ENCODE measurements at regions not wholly inside any gene's neighbourhood (a gene's known extent, or its start where the extent isn't known, plus 50 kb on each side); places are given as distances from the start of the nearest gene placed in this dataset.

DNA sequence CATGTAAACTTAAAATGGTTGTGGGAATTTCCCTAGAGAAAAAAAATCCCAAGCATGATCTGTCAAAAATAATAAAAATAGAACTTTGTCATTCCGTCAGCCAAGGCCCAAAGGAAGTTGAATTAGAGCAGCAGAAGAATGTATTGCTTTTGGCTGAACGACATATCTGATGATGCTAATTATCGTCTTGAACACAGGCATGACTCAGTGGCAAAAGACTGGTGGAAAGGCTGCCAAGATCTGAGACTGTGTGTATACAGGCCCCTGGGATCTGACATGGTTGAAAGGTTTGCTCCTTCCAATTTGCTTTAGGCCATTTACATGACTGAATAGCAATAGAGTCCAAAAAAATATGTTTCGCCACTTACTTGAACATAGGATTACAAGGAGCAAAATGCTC, 1057.1 kb upstream of the CRIM1 start:
- no peak overlapping the region for H3K27ac Mint-ChIP-seq (ENCODE audit: unreplicated experiment)

DNA sequence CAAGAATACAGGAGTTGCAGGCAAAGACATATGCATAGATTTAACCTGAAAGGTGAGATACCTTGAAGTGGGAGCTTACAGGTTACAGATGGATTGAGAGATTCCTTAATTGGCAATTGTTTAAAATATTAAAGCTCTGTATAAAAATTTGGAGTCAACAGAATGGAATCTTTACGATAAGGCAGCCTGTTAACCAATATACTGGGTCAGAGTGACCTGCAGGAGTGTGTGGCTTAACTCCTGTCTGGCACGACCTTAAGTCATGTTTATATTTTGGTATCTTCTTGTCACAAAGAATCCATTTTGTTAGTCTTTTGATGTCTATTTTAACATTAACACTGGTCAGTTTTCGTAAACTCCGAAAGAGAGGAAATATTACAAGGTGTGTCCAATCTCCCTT, 1058.2 kb upstream of the CRIM1 start:
- Histone ChIP-seq H3K27ac (ENCODE audit: low read depth, low read length) (no peak overlapping the region), H4K20me1 (ENCODE audit: insufficient read depth, low read length) (no peaks in the 10 kb centered on the region), H3K4me3 (ENCODE audit: insufficient read depth, low read depth, low read length) (no peak overlapping the region), H3K79me2 (ENCODE audit: insufficient read depth, low read length) (no peaks in the 10 kb centered on the region), H3K4me1 (ENCODE audit: insufficient read depth, low read length) (no peaks in the 10 kb centered on the region), H2AFZ (ENCODE audit: low read depth, low read length) (no peak overlapping the region), H3K9me3 (ENCODE audit: insufficient read depth, low read depth, low read length) (no peaks in the 10 kb centered on the region), H3K9ac (ENCODE audit: low read length) (no peak overlapping the region), H3K36me3 (ENCODE audit: insufficient read depth, low read length) (no peaks in the 10 kb centered on the region), H3K4me2 (ENCODE audit: low read length) (no peak overlapping the region), H3K27me3 (ENCODE audit: insufficient read depth, low read length) (no peaks in the 10 kb centered on the region)
- Mint-ChIP-seq H3K4me1 (ENCODE audit: low read depth, unreplicated experiment) (peaks cover 3% of the 10 kb centered on the region), H3K27me3 (ENCODE audit: low read depth, unreplicated experiment) (no peaks in the 10 kb centered on the region), H3K9me3 (ENCODE audit: unreplicated experiment) (no peaks in the 10 kb centered on the region), H3K4me3 (ENCODE audit: unreplicated experiment) (no peak overlapping the region), H3K27ac (ENCODE audit: unreplicated experiment) (no peak overlapping the region), H3K36me3 (ENCODE audit: low read depth, unreplicated experiment) (no peaks in the 10 kb centered on the region)
- FAIRE-seq (no peak), DNase-seq (ENCODE audit: low read depth) (no peak)
- no peak for TF ChIP-seq EZH2 (IDR thresholded peaks at IDR 0.05; ENCODE audit: insufficient read depth, low read length)
- TF ChIP-seq, protein P1, sequence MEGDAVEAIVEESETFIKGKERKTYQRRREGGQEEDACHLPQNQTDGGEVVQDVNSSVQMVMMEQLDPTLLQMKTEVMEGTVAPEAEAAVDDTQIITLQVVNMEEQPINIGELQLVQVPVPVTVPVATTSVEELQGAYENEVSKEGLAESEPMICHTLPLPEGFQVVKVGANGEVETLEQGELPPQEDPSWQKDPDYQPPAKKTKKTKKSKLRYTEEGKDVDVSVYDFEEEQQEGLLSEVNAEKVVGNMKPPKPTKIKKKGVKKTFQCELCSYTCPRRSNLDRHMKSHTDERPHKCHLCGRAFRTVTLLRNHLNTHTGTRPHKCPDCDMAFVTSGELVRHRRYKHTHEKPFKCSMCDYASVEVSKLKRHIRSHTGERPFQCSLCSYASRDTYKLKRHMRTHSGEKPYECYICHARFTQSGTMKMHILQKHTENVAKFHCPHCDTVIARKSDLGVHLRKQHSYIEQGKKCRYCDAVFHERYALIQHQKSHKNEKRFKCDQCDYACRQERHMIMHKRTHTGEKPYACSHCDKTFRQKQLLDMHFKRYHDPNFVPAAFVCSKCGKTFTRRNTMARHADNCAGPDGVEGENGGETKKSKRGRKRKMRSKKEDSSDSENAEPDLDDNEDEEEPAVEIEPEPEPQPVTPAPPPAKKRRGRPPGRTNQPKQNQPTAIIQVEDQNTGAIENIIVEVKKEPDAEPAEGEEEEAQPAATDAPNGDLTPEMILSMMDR (IDR thresholded peaks at IDR 0.05; ENCODE audit: insufficient read depth, low read depth, low read length), result no peak

More for the DNA sequence above, 1057.1 kb upstream of the CRIM1 start:
- Histone ChIP-seq H3K27me3 (ENCODE audit: insufficient read depth, low read length) (no peaks in the 10 kb centered on the region), H4K20me1 (ENCODE audit: insufficient read depth, low read length) (no peaks in the 10 kb centered on the region), H3K27ac (ENCODE audit: low read depth, low read length) (peak overlapping the region; percentile 61), H2AFZ (ENCODE audit: low read depth, low read length) (no peak overlapping the region), H3K4me2 (ENCODE audit: low read length) (peak overlapping the region; percentile 14), H3K4me3 (ENCODE audit: insufficient read depth, low read depth, low read length) (no peak overlapping the region), H3K4me1 (ENCODE audit: insufficient read depth, low read length) (no peaks in the 10 kb centered on the region), H3K9ac (ENCODE audit: low read length) (no peak overlapping the region), H3K36me3 (ENCODE audit: insufficient read depth, low read length) (no peaks in the 10 kb centered on the region), H3K79me2 (ENCODE audit: insufficient read depth, low read length) (no peaks in the 10 kb centered on the region), H3K9me3 (ENCODE audit: insufficient read depth, low read depth, low read length) (no peaks in the 10 kb centered on the region)
- no peaks in the 10 kb centered on the region for H3K27me3 Mint-ChIP-seq (ENCODE audit: low read depth, unreplicated experiment)
- H3K36me3 Mint-ChIP-seq (ENCODE audit: low read depth, unreplicated experiment), result no peaks in the 10 kb centered on the region
- no peak for FAIRE-seq
- no peak overlapping the region for H3K4me3 Mint-ChIP-seq (ENCODE audit: unreplicated experiment)
- H3K9me3 Mint-ChIP-seq (ENCODE audit: unreplicated experiment), result no peaks in the 10 kb centered on the region
- no peak for TF ChIP-seq EZH2 (IDR thresholded peaks at IDR 0.05; ENCODE audit: insufficient read depth, low read length)
- TF ChIP-seq, protein P1 (IDR thresholded peaks at IDR 0.05; ENCODE audit: insufficient read depth, low read depth, low read length), result no peak
- H3K4me1 Mint-ChIP-seq (ENCODE audit: low read depth, unreplicated experiment), result peaks cover 3% of the 10 kb centered on the region
- DNase-seq (ENCODE audit: low read depth), result peak; percentile 90

DNA sequence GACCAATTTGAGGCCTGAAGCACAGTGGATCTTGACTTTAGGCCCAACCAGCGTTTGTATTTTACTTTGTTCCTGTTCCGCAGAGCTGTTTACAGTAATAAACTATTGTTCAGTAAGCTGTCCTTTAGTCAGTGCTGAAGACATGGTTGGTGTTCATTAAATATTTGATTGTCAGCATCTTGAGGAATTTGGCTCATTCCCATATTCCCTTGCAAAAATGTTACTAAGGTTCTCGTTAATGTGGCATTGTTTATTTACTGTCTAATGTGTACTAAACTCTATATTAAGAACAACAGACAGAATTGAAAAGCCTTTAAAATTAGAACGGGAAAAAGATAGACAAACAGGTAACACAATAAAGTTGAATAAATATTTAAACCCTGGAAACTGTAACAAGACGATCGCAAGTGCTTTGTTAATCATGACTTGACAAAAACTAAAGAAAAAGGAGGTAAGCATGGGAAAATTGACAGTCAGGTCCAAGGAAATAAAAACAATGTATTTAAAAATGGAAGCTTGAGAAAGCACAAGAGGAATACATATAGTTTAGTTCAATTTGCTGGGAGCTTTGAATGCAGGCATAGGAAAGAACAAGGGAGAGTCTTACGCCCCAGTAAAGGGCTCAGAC, 1060.8 kb upstream of the CRIM1 start:
- Histone ChIP-seq H3K9me3 (ENCODE audit: insufficient read depth, low read depth, low read length) (no peaks in the 10 kb centered on the region), H3K27ac (ENCODE audit: low read depth, low read length) (no peak overlapping the region), H3K9ac (ENCODE audit: low read length) (no peak overlapping the region), H4K20me1 (ENCODE audit: insufficient read depth, low read length) (no peaks in the 10 kb centered on the region), H3K36me3 (ENCODE audit: insufficient read depth, low read length) (no peaks in the 10 kb centered on the region), H2AFZ (ENCODE audit: low read depth, low read length) (no peak overlapping the region), H3K4me1 (ENCODE audit: insufficient read depth, low read length) (no peaks in the 10 kb centered on the region), H3K27me3 (ENCODE audit: insufficient read depth, low read length) (no peaks in the 10 kb centered on the region), H3K79me2 (ENCODE audit: insufficient read depth, low read length) (no peaks in the 10 kb centered on the region), H3K4me2 (ENCODE audit: low read length) (no peak overlapping the region), H3K4me3 (ENCODE audit: insufficient read depth, low read depth, low read length) (no peak overlapping the region)
- Mint-ChIP-seq H3K9me3 (ENCODE audit: unreplicated experiment) (no peaks in the 10 kb centered on the region), H3K4me3 (ENCODE audit: unreplicated experiment) (no peak overlapping the region), H3K36me3 (ENCODE audit: low read depth, unreplicated experiment) (no peaks in the 10 kb centered on the region), H3K27ac (ENCODE audit: unreplicated experiment) (no peak overlapping the region), H3K4me1 (ENCODE audit: low read depth, unreplicated experiment) (peaks cover 5% of the 10 kb centered on the region), H3K27me3 (ENCODE audit: low read depth, unreplicated experiment) (peaks cover 3% of the 10 kb centered on the region)
- DNase-seq (ENCODE audit: low read depth) (no peak), FAIRE-seq (no peak)
- no peak for TF ChIP-seq EZH2 (IDR thresholded peaks at IDR 0.05; ENCODE audit: insufficient read depth, low read length)
- TF ChIP-seq, protein P1 (IDR thresholded peaks at IDR 0.05; ENCODE audit: insufficient read depth, low read depth, low read length), result no peak
